GM12878 (cell line): ENCODE measurements at regions not wholly inside any gene's neighbourhood (a gene's known extent, or its start where the extent isn't known, plus 50 kb on each side); places are given as distances from the start of the nearest gene placed in this dataset.

ENCODE experiments used
- ATAC-seq: fragments of 200-7000 bp; cut with Tn5 transposase; 3 replicates; pipeline ENCODE4 v1.9.1; 2020; ENCODE audit warnings: mild to moderate bottlenecking, moderate library complexity
- BruUV-seq: library from RNA; stranded (reverse); fragments of 400-500 nt; replicated peaks from 2 replicates; lab custom pipeline; 2021; lab: Mats Ljungman, UMichigan
- CTCF ChIA-PET: fragments of 300-600 bp; sonication (Branson Sonifier 250); formaldehyde crosslinking; extraction: SDS; loops from one replicate; lab custom pipeline; 2021; ENCODE audit warnings: inconsistent platforms; lab: Yijun Ruan, JAX
- POLR2A ChIA-PET: fragments of 350-600 bp; formaldehyde crosslinking; extraction: SDS; loops from one replicate; lab custom pipeline; 2021; ENCODE audit warnings: inconsistent platforms; lab: Charles Lee
- RAD21 ChIA-PET: fragments of 300-600 bp; sonication (Branson Sonifier 250); formaldehyde crosslinking; loops from one replicate; lab custom pipeline; 2023; ENCODE audit warnings: antibody characterized with exemption; ENCODE audit not compliant: unreplicated experiment; lab: Charles Lee
- SMC1A ChIA-PET: fragments of 300-600 bp; sonication (Branson Sonifier 250); formaldehyde crosslinking; loops from one replicate; lab custom pipeline; 2023; ENCODE audit not compliant: unreplicated experiment, uncharacterized antibody; lab: Charles Lee
- DNase-seq: peaks from one replicate; pipeline ENCODE4 v3.0.0-alpha.2; 2011; ENCODE audit warnings: low read depth, low spot score
- FAIRE-seq: peaks from 3 replicates; lab custom pipeline; 2011; peaks lifted over from hg19 to GRCh38; lab: Jason Lieb, UNC
- H2AFZ ChIP-seq: 2 replicates; pipeline ENCODE4 v1.6.0; 2011; ENCODE audit warnings: low read depth, low read length, control low read depth; ENCODE audit not compliant: control insufficient read depth
- H3K27ac ChIP-seq: 2 replicates; pipeline ENCODE4 v1.5.1; 2011; ENCODE audit warnings: control low read depth; ENCODE audit not compliant: control insufficient read depth, insufficient read depth
- H3K27me3 ChIP-seq, 2 experiments: replicated peaks in 1 of 2; 2 replicates each; pipeline versions ENCODE4 v1.6.0 to v1.6.1; 2011; ENCODE audit warnings: low read length in 1 of 2; ENCODE audit not compliant: control insufficient read depth in 2 of 2, insufficient read depth in 2 of 2
- H3K36me3 ChIP-seq, 2 experiments: 2 replicates each; pipeline ENCODE4 v1.5.1; 2011; ENCODE audit warnings: low read length in 1 of 2; ENCODE audit not compliant: control insufficient read depth in 2 of 2, insufficient read depth in 2 of 2
- H3K4me1 ChIP-seq: 2 replicates; pipeline ENCODE4 v1.6.1; 2011; ENCODE audit warnings: mild to moderate bottlenecking, low read length, moderate library complexity, mixed read lengths; ENCODE audit not compliant: control insufficient read depth, insufficient read depth
- H3K4me2 ChIP-seq: 2 replicates; pipeline ENCODE4 v1.6.0; 2011; ENCODE audit warnings: control low read depth; ENCODE audit not compliant: control insufficient read depth, insufficient read depth
- H3K4me3 ChIP-seq: fragments of 200-600 bp; sonication (generic); 2 replicates; pipeline ENCODE4 v1.5.1; 2016
- H3K79me2 ChIP-seq: 2 replicates; pipeline ENCODE4 v1.6.0; 2011; ENCODE audit warnings: low read length; ENCODE audit not compliant: control insufficient read depth, insufficient read depth
- H3K9ac ChIP-seq: 2 replicates; pipeline ENCODE4 v1.8.0; 2011; ENCODE audit warnings: low read length, control low read depth, mixed read lengths; ENCODE audit not compliant: control insufficient read depth, insufficient read depth
- H3K9me3 ChIP-seq: replicated peaks from 3 replicates; pipeline ENCODE4 v1.5.1; 2011; ENCODE audit warnings: mild to moderate bottlenecking, low read length; ENCODE audit not compliant: control insufficient read depth, insufficient read depth
- H4K20me1 ChIP-seq: 2 replicates; pipeline ENCODE4 v1.6.0; 2011; ENCODE audit not compliant: control insufficient read depth, insufficient read depth
- CBFB ChIP-seq: IDR thresholded peaks from 2 replicates; pipeline ENCODE4 v1.6.1; 2016; ENCODE audit warnings: antibody characterized with exemption, low read depth
- EED ChIP-seq: sonication (generic); IDR thresholded peaks from 2 replicates; pipeline ENCODE4 v1.6.1; 2016; ENCODE audit warnings: antibody characterized with exemption, low read depth
- TBL1XR1 ChIP-seq: IDR thresholded peaks from 2 replicates; pipeline ENCODE4 v1.6.1; 2012; ENCODE audit warnings: low read depth, low read length, improper control_type of control experiment
- TCF3 ChIP-seq: IDR thresholded peaks from 2 replicates; pipeline ENCODE4 v1.6.1; 2012; ENCODE audit warnings: low read depth, mild to moderate bottlenecking, low read length, borderline replicate concordance; ENCODE audit not compliant: insufficient read depth
- WGBS: methylation state at CpG from one replicate; pipeline ENCODE4 v1.1.6; 2016; ENCODE audit warnings: low lambda C conversion rate; ENCODE audit not compliant: insufficient replicate concordance, insufficient coverage; ENCODE audit errors: missing lambda C conversion rate; 5-methylcytosine and 5-hydroxymethylcytosine counted together
- in situ Hi-C: fragments of 300-500 bp; cut with MboI; formaldehyde crosslinking; loops from 9 replicates; pipeline ENCODE4 v1.14.3; 2018; ENCODE audit warnings: mixed read lengths
- intact Hi-C: fragments of 100-400 bp; cut with micrococcal nuclease; formaldehyde crosslinking; loops from one replicate; pipeline ENCODE4 v1.14.2; 2022; ENCODE audit not compliant: unreplicated experiment
- TF ChIP-seq, protein P1 (sequence below), 3 experiments: IDR thresholded peaks in 2 of 3; conservative IDR thresholded peaks in 1 of 3; 2 replicates each; pipeline ENCODE4 v1.5.1; 2011; ENCODE audit warnings: low read depth in 3 of 3, low read length in 3 of 3, mild to moderate bottlenecking in 3 of 3, control low read depth in 2 of 3, moderate library complexity in 2 of 3, inconsistent platforms in 1 of 3, mixed read lengths in 1 of 3; ENCODE audit not compliant: control insufficient read depth in 2 of 3, insufficient read depth in 1 of 3; ENCODE audit errors: extremely low read depth in 1 of 3
- TF ChIP-seq, protein P2 (sequence below): IDR thresholded peaks from 2 replicates; pipeline ENCODE4 v1.6.1; 2012; ENCODE audit warnings: low read depth, low read length, improper control_type of control experiment
- TF ChIP-seq, protein P3 (sequence below): IDR thresholded peaks from 2 replicates; pipeline ENCODE4 v1.6.1; 2012; ENCODE audit warnings: low read depth, low read length, improper control_type of control experiment
- TF ChIP-seq, protein P4 (sequence below): fragments of 150-350 bp; IDR thresholded peaks from 2 replicates; pipeline ENCODE4 v1.6.1; 2016; ENCODE audit warnings: low read depth, low read length

DNA sequence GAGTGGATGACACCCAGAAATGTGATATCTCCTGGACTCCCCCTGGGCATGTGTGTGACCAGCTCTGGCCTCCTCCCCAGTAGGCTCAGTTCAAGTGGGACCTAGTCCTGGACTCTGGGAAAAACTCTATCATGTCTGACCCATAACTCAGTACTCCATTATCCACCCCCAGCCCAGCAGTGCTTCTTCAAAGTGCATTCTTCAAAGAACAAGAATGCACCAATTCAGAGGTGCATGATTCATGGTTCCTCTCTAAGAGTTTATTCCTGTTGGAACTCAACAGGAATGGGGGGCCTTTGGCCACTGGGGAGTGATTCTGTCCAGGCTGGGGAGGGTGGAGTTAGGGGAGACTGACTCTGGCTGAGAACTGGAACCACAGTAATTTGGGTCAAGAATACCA lies 173.6 kb upstream of the CXCL12 start (continued):
- TF ChIP-seq TCF3 (no peak), EED (no peak)
- TF ChIP-seq, protein P1, sequence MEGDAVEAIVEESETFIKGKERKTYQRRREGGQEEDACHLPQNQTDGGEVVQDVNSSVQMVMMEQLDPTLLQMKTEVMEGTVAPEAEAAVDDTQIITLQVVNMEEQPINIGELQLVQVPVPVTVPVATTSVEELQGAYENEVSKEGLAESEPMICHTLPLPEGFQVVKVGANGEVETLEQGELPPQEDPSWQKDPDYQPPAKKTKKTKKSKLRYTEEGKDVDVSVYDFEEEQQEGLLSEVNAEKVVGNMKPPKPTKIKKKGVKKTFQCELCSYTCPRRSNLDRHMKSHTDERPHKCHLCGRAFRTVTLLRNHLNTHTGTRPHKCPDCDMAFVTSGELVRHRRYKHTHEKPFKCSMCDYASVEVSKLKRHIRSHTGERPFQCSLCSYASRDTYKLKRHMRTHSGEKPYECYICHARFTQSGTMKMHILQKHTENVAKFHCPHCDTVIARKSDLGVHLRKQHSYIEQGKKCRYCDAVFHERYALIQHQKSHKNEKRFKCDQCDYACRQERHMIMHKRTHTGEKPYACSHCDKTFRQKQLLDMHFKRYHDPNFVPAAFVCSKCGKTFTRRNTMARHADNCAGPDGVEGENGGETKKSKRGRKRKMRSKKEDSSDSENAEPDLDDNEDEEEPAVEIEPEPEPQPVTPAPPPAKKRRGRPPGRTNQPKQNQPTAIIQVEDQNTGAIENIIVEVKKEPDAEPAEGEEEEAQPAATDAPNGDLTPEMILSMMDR (IDR thresholded peaks at IDR 0.05 in 2 of 3, conservative IDR thresholded peaks at IDR 0.05 in 1 of 3; ENCODE audit: control insufficient read depth in 2 of 3, extremely low read depth in 1 of 3, insufficient read depth in 1 of 3, low read depth in 3 of 3, low read length in 3 of 3) = no peak
- TF ChIP-seq, all 136 proteins: peak for 0

DNA sequence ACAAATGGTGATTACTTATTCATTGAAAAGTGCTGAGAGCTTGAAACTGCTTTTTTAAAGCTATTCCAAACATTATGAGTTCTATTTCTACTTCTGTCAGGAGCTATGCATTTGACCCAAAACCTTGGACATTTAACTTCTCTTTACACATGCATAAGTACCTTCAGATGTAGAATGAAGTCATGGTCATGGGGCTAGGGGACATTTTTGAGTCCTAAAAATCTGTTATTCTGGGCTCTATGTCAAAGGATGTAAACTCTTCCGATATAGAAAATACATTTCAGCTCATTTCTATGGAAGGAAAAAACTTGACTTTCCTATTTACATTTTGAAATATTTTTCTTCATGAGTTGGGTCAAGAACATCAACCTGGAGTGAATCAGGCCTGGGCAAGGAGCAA lies 179.5 kb upstream of the CXCL12 start:
- H2AFZ ChIP-seq = no peak overlapping the region
- no peak for TF ChIP-seq CBFB
- ChIA-PET POLR2A (no interaction called here), RAD21 (no interaction called here), SMC1A (no interaction called here), CTCF (no interaction called here)
- BruUV-seq = no TSS peak
- no peaks in the 10 kb centered on the region for H4K20me1 ChIP-seq
- H3K9me3 ChIP-seq = no peaks in the 10 kb centered on the region
- no peaks in the 10 kb centered on the region for H3K27me3 ChIP-seq
- 74% methylated on average over 1 of the region's 1 CpG for WGBS
- ATAC-seq = no peak
- H3K4me1 ChIP-seq = no peaks in the 10 kb centered on the region
- no peak overlapping the region for H3K4me3 ChIP-seq
- FAIRE-seq = no peak
- H3K9ac ChIP-seq = no peak overlapping the region
- intact Hi-C loops (no loop called here), in situ Hi-C loops (no loop called here)
- no peak overlapping the region for H3K4me2 ChIP-seq
- DNase-seq = no peak
- H3K27ac ChIP-seq = no peak overlapping the region
- no peaks in the 10 kb centered on the region for H3K79me2 ChIP-seq
- H3K36me3 ChIP-seq = no peaks in the 10 kb centered on the region

DNA sequence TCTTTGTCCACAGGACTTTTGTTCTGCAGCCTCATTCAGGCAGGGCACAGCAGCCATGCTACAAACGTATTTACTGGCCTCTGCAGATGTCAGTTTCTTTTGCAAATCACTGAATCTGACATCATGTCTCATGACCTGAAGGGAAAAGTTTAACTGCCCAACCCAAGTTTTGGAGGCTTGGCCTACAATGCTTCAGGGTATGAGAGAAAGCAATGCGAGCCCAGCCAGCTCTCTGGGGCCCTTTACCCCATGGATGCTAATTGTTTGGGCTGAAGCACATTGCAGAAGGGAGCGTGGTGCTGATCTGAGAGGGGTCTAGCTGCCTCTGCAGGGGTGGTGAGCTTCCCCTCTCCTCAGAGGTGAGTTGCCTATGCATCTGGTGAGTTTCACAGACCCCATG lies 179.9 kb upstream of the CXCL12 start:
- no peak overlapping the region for H3K4me3 ChIP-seq
- no peaks in the 10 kb centered on the region for H3K27me3 ChIP-seq
- H4K20me1 ChIP-seq = no peaks in the 10 kb centered on the region
- no peaks in the 10 kb centered on the region for H3K79me2 ChIP-seq
- BruUV-seq = no TSS peak
- FAIRE-seq (no peak), ATAC-seq (no peak), DNase-seq (no peak)
- H3K9me3 ChIP-seq = no peaks in the 10 kb centered on the region
- in situ Hi-C loops = no loop called here
- ChIA-PET POLR2A (no interaction called here), CTCF (no interaction called here), RAD21 (no interaction called here), SMC1A (no interaction called here)
- no peak overlapping the region for H3K4me2 ChIP-seq
- H2AFZ ChIP-seq = no peak overlapping the region
- H3K9ac ChIP-seq = no peak overlapping the region
- no peaks in the 10 kb centered on the region for H3K36me3 ChIP-seq
- H3K4me1 ChIP-seq = no peaks in the 10 kb centered on the region
- WGBS = 0% methylated on average over 3 of the region's 3 CpGs
- no peak overlapping the region for H3K27ac ChIP-seq
- intact Hi-C loops = no loop called here
- no peak for TF ChIP-seq TBL1XR1
- TF ChIP-seq, protein P2, sequence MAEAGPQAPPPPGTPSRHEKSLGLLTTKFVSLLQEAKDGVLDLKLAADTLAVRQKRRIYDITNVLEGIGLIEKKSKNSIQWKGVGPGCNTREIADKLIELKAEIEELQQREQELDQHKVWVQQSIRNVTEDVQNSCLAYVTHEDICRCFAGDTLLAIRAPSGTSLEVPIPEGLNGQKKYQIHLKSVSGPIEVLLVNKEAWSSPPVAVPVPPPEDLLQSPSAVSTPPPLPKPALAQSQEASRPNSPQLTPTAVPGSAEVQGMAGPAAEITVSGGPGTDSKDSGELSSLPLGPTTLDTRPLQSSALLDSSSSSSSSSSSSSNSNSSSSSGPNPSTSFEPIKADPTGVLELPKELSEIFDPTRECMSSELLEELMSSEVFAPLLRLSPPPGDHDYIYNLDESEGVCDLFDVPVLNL = no peak
- TF ChIP-seq, protein P3, sequence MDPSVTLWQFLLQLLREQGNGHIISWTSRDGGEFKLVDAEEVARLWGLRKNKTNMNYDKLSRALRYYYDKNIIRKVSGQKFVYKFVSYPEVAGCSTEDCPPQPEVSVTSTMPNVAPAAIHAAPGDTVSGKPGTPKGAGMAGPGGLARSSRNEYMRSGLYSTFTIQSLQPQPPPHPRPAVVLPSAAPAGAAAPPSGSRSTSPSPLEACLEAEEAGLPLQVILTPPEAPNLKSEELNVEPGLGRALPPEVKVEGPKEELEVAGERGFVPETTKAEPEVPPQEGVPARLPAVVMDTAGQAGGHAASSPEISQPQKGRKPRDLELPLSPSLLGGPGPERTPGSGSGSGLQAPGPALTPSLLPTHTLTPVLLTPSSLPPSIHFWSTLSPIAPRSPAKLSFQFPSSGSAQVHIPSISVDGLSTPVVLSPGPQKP = no peak
- TF ChIP-seq, protein P4, sequence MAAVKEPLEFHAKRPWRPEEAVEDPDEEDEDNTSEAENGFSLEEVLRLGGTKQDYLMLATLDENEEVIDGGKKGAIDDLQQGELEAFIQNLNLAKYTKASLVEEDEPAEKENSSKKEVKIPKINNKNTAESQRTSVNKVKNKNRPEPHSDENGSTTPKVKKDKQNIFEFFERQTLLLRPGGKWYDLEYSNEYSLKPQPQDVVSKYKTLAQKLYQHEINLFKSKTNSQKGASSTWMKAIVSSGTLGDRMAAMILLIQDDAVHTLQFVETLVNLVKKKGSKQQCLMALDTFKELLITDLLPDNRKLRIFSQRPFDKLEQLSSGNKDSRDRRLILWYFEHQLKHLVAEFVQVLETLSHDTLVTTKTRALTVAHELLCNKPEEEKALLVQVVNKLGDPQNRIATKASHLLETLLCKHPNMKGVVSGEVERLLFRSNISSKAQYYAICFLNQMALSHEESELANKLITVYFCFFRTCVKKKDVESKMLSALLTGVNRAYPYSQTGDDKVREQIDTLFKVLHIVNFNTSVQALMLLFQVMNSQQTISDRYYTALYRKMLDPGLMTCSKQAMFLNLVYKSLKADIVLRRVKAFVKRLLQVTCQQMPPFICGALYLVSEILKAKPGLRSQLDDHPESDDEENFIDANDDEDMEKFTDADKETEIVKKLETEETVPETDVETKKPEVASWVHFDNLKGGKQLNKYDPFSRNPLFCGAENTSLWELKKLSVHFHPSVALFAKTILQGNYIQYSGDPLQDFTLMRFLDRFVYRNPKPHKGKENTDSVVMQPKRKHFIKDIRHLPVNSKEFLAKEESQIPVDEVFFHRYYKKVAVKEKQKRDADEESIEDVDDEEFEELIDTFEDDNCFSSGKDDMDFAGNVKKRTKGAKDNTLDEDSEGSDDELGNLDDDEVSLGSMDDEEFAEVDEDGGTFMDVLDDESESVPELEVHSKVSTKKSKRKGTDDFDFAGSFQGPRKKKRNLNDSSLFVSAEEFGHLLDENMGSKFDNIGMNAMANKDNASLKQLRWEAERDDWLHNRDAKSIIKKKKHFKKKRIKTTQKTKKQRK = no peak
